ENCODE measurements at regions not wholly inside any gene's neighbourhood (a gene's known extent, or its start where the extent isn't known, plus 50 kb on each side); places are given as distances from the start of the nearest gene placed in this dataset.

GRCh38 chr3:152030320-152030719 lies 156.9 kb downstream of the SUCNR1 start:
- H3K4me1 ChIP-seq (ENCODE audit: insufficient read depth, low read length): no peaks in the 10 kb centered on the region
- H3K9me3 ChIP-seq (ENCODE audit: low read depth, low read length): no peaks in the 10 kb centered on the region
- H3K27me3 ChIP-seq (ENCODE audit: insufficient read depth, low read length): no peaks in the 10 kb centered on the region
- H3K4me3 ChIP-seq (ENCODE audit: low read length): no peak overlapping the region

- H3K4me1 ChIP-seq (ENCODE audit: insufficient read depth, low read length): no peaks in the 10 kb centered on the region
- no peaks in the 10 kb centered on the region for H3K27me3 ChIP-seq (ENCODE audit: insufficient read depth, low read length)
- H3K9me3 ChIP-seq (ENCODE audit: low read depth, low read length): peaks cover 2% of the 10 kb centered on the region
Observed at GRCh38 chr3:152031321-152031720, 157.9 kb downstream of the SUCNR1 start.

GRCh38 chr3:152037297-152037696 lies 163.9 kb downstream of the SUCNR1 start:
- Histone ChIP-seq H3K27me3 (ENCODE audit: insufficient read depth, low read length) (no peaks in the 10 kb centered on the region), H3K4me1 (ENCODE audit: insufficient read depth, low read length) (no peaks in the 10 kb centered on the region), H3K4me3 (ENCODE audit: low read length) (no peak overlapping the region), H3K9me3 (ENCODE audit: low read depth, low read length) (peaks cover 17% of the 10 kb centered on the region)

More at GRCh38 chr3:152031321-152031720, 157.9 kb downstream of the SUCNR1 start:
- H3K4me3 ChIP-seq (ENCODE audit: low read length): no peak overlapping the region

- H3K4me1 ChIP-seq (ENCODE audit: insufficient read depth, low read length): no peaks in the 10 kb centered on the region
- peaks cover 17% of the 10 kb centered on the region for H3K9me3 ChIP-seq (ENCODE audit: low read depth, low read length)
- H3K27me3 ChIP-seq (ENCODE audit: insufficient read depth, low read length): no peaks in the 10 kb centered on the region
- H3K4me3 ChIP-seq (ENCODE audit: low read length): no peak overlapping the region
Observed at GRCh38 chr3:152037953-152038352, 164.5 kb downstream of the SUCNR1 start.

GRCh38 chr3:152038490-152038889 lies 165.0 kb downstream of the SUCNR1 start:
- peaks cover 17% of the 10 kb centered on the region for H3K9me3 ChIP-seq (ENCODE audit: low read depth, low read length)
- no peaks in the 10 kb centered on the region for H3K27me3 ChIP-seq (ENCODE audit: insufficient read depth, low read length)
- H3K4me3 ChIP-seq (ENCODE audit: low read length): no peak overlapping the region
- H3K4me1 ChIP-seq (ENCODE audit: insufficient read depth, low read length): no peaks in the 10 kb centered on the region

- H3K9me3 ChIP-seq (ENCODE audit: low read depth, low read length): peaks cover 17% of the 10 kb centered on the region
- H3K4me1 ChIP-seq (ENCODE audit: insufficient read depth, low read length): no peaks in the 10 kb centered on the region
- H3K4me3 ChIP-seq (ENCODE audit: low read length): no peak overlapping the region
- no peaks in the 10 kb centered on the region for H3K27me3 ChIP-seq (ENCODE audit: insufficient read depth, low read length)
Observed at GRCh38 chr3:152039887-152040286, 166.4 kb downstream of the SUCNR1 start.

GRCh38 chr3:152040319-152040718 lies 166.9 kb downstream of the SUCNR1 start:
- no peaks in the 10 kb centered on the region for H3K27me3 ChIP-seq (ENCODE audit: insufficient read depth, low read length)
- H3K4me1 ChIP-seq (ENCODE audit: insufficient read depth, low read length): no peaks in the 10 kb centered on the region
- no peak overlapping the region for H3K4me3 ChIP-seq (ENCODE audit: low read length)
- peaks cover 17% of the 10 kb centered on the region for H3K9me3 ChIP-seq (ENCODE audit: low read depth, low read length)

- Histone ChIP-seq H3K27me3 (ENCODE audit: insufficient read depth, low read length) (no peaks in the 10 kb centered on the region), H3K9me3 (ENCODE audit: low read depth, low read length) (no peaks in the 10 kb centered on the region), H3K4me3 (ENCODE audit: low read length) (no peak overlapping the region), H3K4me1 (ENCODE audit: insufficient read depth, low read length) (no peaks in the 10 kb centered on the region)
Observed at GRCh38 chr3:152043620-152044019, 170.2 kb downstream of the SUCNR1 start.

GRCh38 chr3:152046280-152046679 lies 172.8 kb downstream of the SUCNR1 start:
- no peak overlapping the region for H3K4me3 ChIP-seq (ENCODE audit: low read length)
- no peaks in the 10 kb centered on the region for H3K4me1 ChIP-seq (ENCODE audit: insufficient read depth, low read length)
- H3K9me3 ChIP-seq (ENCODE audit: low read depth, low read length): no peaks in the 10 kb centered on the region
- no peaks in the 10 kb centered on the region for H3K27me3 ChIP-seq (ENCODE audit: insufficient read depth, low read length)

- H3K4me1 ChIP-seq (ENCODE audit: insufficient read depth, low read length): no peaks in the 10 kb centered on the region
- H3K4me3 ChIP-seq (ENCODE audit: low read length): no peak overlapping the region
- no peaks in the 10 kb centered on the region for H3K9me3 ChIP-seq (ENCODE audit: low read depth, low read length)
- no peaks in the 10 kb centered on the region for H3K27me3 ChIP-seq (ENCODE audit: insufficient read depth, low read length)
Observed at GRCh38 chr3:152047465-152047864, 174.0 kb downstream of the SUCNR1 start.

GRCh38 chr3:152048831-152049230 lies 175.4 kb downstream of the SUCNR1 start:
- no peaks in the 10 kb centered on the region for H3K4me1 ChIP-seq (ENCODE audit: insufficient read depth, low read length)

GRCh38 chr3:152050903-152051302 lies 177.5 kb downstream of the SUCNR1 start:
- Histone ChIP-seq H3K4me3 (ENCODE audit: low read length) (no peak overlapping the region), H3K4me1 (ENCODE audit: insufficient read depth, low read length) (no peaks in the 10 kb centered on the region), H3K9me3 (ENCODE audit: low read depth, low read length) (no peaks in the 10 kb centered on the region), H3K27me3 (ENCODE audit: insufficient read depth, low read length) (no peaks in the 10 kb centered on the region)

More at GRCh38 chr3:152048831-152049230, 175.4 kb downstream of the SUCNR1 start:
- H3K4me3 ChIP-seq (ENCODE audit: low read length): no peak overlapping the region
- no peaks in the 10 kb centered on the region for H3K9me3 ChIP-seq (ENCODE audit: low read depth, low read length)
- H3K27me3 ChIP-seq (ENCODE audit: insufficient read depth, low read length): no peaks in the 10 kb centered on the region

GRCh38 chr3:152051501-152052404 lies 178.3 kb downstream of the SUCNR1 start:
- no peak overlapping the region for H3K4me3 ChIP-seq (ENCODE audit: low read length)
- no peaks in the 10 kb centered on the region for H3K4me1 ChIP-seq (ENCODE audit: insufficient read depth, low read length)
- H3K9me3 ChIP-seq (ENCODE audit: low read depth, low read length): no peaks in the 10 kb centered on the region
- H3K27me3 ChIP-seq (ENCODE audit: insufficient read depth, low read length): no peaks in the 10 kb centered on the region

GRCh38 chr3:152053866-152054265 lies 180.4 kb downstream of the SUCNR1 start:
- Histone ChIP-seq H3K27me3 (ENCODE audit: insufficient read depth, low read length) (no peaks in the 10 kb centered on the region), H3K4me3 (ENCODE audit: low read length) (no peak overlapping the region), H3K4me1 (ENCODE audit: insufficient read depth, low read length) (no peaks in the 10 kb centered on the region), H3K9me3 (ENCODE audit: low read depth, low read length) (no peaks in the 10 kb centered on the region)

GRCh38 chr3:152054315-152054714 lies 180.9 kb downstream of the SUCNR1 start:
- H3K27me3 ChIP-seq (ENCODE audit: insufficient read depth, low read length): no peaks in the 10 kb centered on the region
- H3K4me1 ChIP-seq (ENCODE audit: insufficient read depth, low read length): no peaks in the 10 kb centered on the region
- no peak overlapping the region for H3K4me3 ChIP-seq (ENCODE audit: low read length)
- no peaks in the 10 kb centered on the region for H3K9me3 ChIP-seq (ENCODE audit: low read depth, low read length)

GRCh38 chr3:152056073-152056472 lies 182.6 kb downstream of the SUCNR1 start:
- H3K9me3 ChIP-seq (ENCODE audit: low read depth, low read length): no peaks in the 10 kb centered on the region
- H3K4me3 ChIP-seq (ENCODE audit: low read length): no peak overlapping the region
- H3K4me1 ChIP-seq (ENCODE audit: insufficient read depth, low read length): no peaks in the 10 kb centered on the region
- H3K27me3 ChIP-seq (ENCODE audit: insufficient read depth, low read length): no peaks in the 10 kb centered on the region

All from mononuclear cell (primary cell).